Neural cell (in vitro differentiated cells): ENCODE measurements at regions not wholly inside any gene's neighbourhood (a gene's known extent, or its start where the extent isn't known, plus 50 kb on each side); places are given as distances from the start of the nearest gene placed in this dataset.

Experiments used
- H2AFZ ChIP-seq: fragments of 200-600, 300-800 bp; sonication (generic), shearing (Covaris generic); 2 replicates; pipeline ENCODE4 v1.6.0; 2014; ENCODE audit warnings: low read depth, mild to moderate bottlenecking, antibody characterized with exemption, low read length, moderate library complexity
- H3F3A ChIP-seq: fragments of 200-600 bp; shearing (Covaris generic); 2 replicates; pipeline ENCODE4 v1.6.1; 2016; ENCODE audit warnings: mild to moderate bottlenecking, moderate library complexity, mixed read lengths, antibody characterized with exemption, low read length; ENCODE audit not compliant: insufficient read depth, poor library complexity, severe bottlenecking
- H3K27ac ChIP-seq: fragments of 200-600, 300-800 bp; sonication (generic), shearing (Covaris generic); 2 replicates; pipeline ENCODE4 v1.5.1; 2014; ENCODE audit warnings: mild to moderate bottlenecking, low read length, moderate library complexity
- H3K27me3 ChIP-seq: fragments of 300-800, 200-600 bp; sonication (generic), shearing (Covaris generic); 2 replicates; pipeline ENCODE4 v1.6.0; 2014; ENCODE audit warnings: mild to moderate bottlenecking, low read depth, low read length, moderate library complexity; ENCODE audit not compliant: insufficient read depth
- H3K36me3 ChIP-seq: fragments of 300-800, 200-600 bp; sonication (generic), shearing (Covaris generic); 2 replicates; pipeline ENCODE4 v1.5.1; 2014; ENCODE audit warnings: mild to moderate bottlenecking, antibody characterized with exemption, low read length, moderate library complexity; ENCODE audit not compliant: insufficient read depth
- H3K4me2 ChIP-seq: fragments of 300-800, 200-600 bp; sonication (generic), shearing (Covaris generic); 2 replicates; pipeline ENCODE4 v1.6.0; 2014; ENCODE audit warnings: mild to moderate bottlenecking, low read length
- H3K4me3 ChIP-seq: fragments of 300-800, 200-600 bp; sonication (generic), shearing (Covaris generic); 2 replicates; pipeline ENCODE4 v1.5.1; 2014; ENCODE audit warnings: mild to moderate bottlenecking, low read length, moderate library complexity
- H3K79me2 ChIP-seq: fragments of 200-600 bp; shearing (Covaris generic); replicated peaks from 2 replicates; pipeline ENCODE4 v1.6.0; 2014; ENCODE audit warnings: mild to moderate bottlenecking, low read length, moderate library complexity; ENCODE audit not compliant: insufficient read depth
- H3K9ac ChIP-seq: fragments of 300-800, 200-600 bp; sonication (generic), shearing (Covaris generic); 2 replicates; pipeline ENCODE4 v1.6.1; 2016; ENCODE audit warnings: mild to moderate bottlenecking, low read length, mixed read lengths
- H3K9me2 ChIP-seq: fragments of 200-600 bp; shearing (Covaris generic); 2 replicates; pipeline ENCODE4 v1.6.1; 2016; ENCODE audit warnings: mild to moderate bottlenecking, low read length, mixed read lengths; ENCODE audit not compliant: insufficient read depth
- H3K9me3 ChIP-seq: fragments of 200-600, 300-800 bp; sonication (generic), shearing (Covaris generic); 2 replicates; pipeline ENCODE4 v1.6.1; 2016; ENCODE audit warnings: mild to moderate bottlenecking, mixed run types, low read length, moderate library complexity, mixed read lengths
- H4K20me1 ChIP-seq: fragments of 200-600 bp; shearing (Covaris generic); 2 replicates; pipeline ENCODE4 v1.6.1; 2016; ENCODE audit warnings: mild to moderate bottlenecking, mixed run types; ENCODE audit not compliant: insufficient read depth
- CTCF ChIP-seq: fragments of 450-650 bp; IDR thresholded peaks from 2 replicates; pipeline ENCODE4 v1.5.1; 2014; ENCODE audit warnings: antibody characterized with exemption, mild to moderate bottlenecking, moderate library complexity; ENCODE audit not compliant: poor library complexity, severe bottlenecking
- EP300 ChIP-seq: fragments of 450-650 bp; conservative IDR thresholded peaks from 2 replicates; pipeline ENCODE4 v1.6.1; 2014; ENCODE audit warnings: antibody characterized with exemption, mild to moderate bottlenecking, moderate library complexity; ENCODE audit not compliant: poor library complexity, severe bottlenecking
- EZH2 ChIP-seq: fragments of 200-600, 300-800 bp; shearing (Covaris generic), sonication (generic); IDR thresholded peaks from 2 replicates; pipeline ENCODE4 v1.6.1; 2014; ENCODE audit warnings: antibody characterized with exemption, low read length, borderline replicate concordance, mild to moderate bottlenecking; ENCODE audit not compliant: insufficient read depth, poor library complexity, severe bottlenecking
- MXI1 ChIP-seq: fragments of 450-650 bp; conservative IDR thresholded peaks from 2 replicates; pipeline ENCODE4 v1.6.1; 2014; ENCODE audit warnings: antibody characterized with exemption, mild to moderate bottlenecking; ENCODE audit not compliant: poor library complexity, severe bottlenecking
- POLR2AphosphoS5 ChIP-seq: IDR thresholded peaks from 2 replicates; pipeline ENCODE4 v1.6.1; 2012
- RAD21 ChIP-seq: fragments of 450-650 bp; conservative IDR thresholded peaks from 2 replicates; pipeline ENCODE4 v1.6.1; 2014; ENCODE audit warnings: antibody characterized with exemption, mild to moderate bottlenecking, moderate library complexity
- SMC3 ChIP-seq: fragments of 450-650 bp; conservative IDR thresholded peaks from 2 replicates; pipeline ENCODE4 v1.6.1; 2014; ENCODE audit warnings: antibody characterized with exemption, mild to moderate bottlenecking, moderate library complexity; ENCODE audit not compliant: poor library complexity
- TAF1 ChIP-seq: IDR thresholded peaks from 2 replicates; pipeline ENCODE4 v1.6.1; 2012; ENCODE audit warnings: low read depth
- TF ChIP-seq, protein P1 (sequence below): IDR thresholded peaks from 2 replicates; pipeline ENCODE4 v1.6.1; 2012; ENCODE audit warnings: borderline replicate concordance

DNA sequence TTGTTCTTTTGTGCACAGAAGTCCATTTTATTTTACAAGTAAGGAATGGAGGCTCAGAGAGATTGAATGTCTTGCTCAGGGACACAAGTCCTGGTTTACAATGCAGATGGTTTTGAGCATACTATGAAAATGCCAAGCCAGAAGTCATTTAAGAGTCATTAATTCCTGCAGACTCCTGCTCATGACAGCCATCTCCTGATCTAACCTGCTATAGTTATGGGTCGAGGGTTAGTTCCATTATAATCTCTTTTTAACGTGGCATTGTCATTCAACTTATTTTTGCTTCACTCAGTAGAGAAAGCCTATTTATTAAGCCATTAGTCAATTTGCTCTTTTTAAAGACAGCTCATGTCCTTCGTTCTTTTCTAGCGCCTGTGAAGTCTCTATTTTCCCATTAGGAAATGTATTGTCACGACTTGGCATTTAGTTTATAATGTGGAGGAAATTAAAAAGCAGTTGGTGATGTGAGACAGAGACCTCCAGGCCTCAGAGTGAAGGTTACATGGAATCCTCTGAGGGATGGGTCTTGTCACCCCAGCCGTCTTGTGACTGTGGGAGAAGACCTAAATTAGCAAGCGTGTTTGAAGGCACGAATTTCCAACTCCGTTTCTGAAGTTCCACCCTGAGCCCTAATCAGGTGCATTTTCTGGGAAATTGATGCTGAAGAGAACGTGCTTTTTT lies 84.1 kb downstream of the ACTBL2 start:
- H3K9me2 ChIP-seq = no peaks in the 10 kb centered on the region
- H3K4me2 ChIP-seq = no peak overlapping the region
- H3K4me3 ChIP-seq = no peak overlapping the region
- TF ChIP-seq RAD21 (no peak), EZH2 (no peak), TAF1 (no peak), CTCF (no peak), EP300 (peak; percentile 90), MXI1 (peak; percentile 23), POLR2AphosphoS5 (peak; percentile 46), SMC3 (no peak)
- TF ChIP-seq, protein P1, sequence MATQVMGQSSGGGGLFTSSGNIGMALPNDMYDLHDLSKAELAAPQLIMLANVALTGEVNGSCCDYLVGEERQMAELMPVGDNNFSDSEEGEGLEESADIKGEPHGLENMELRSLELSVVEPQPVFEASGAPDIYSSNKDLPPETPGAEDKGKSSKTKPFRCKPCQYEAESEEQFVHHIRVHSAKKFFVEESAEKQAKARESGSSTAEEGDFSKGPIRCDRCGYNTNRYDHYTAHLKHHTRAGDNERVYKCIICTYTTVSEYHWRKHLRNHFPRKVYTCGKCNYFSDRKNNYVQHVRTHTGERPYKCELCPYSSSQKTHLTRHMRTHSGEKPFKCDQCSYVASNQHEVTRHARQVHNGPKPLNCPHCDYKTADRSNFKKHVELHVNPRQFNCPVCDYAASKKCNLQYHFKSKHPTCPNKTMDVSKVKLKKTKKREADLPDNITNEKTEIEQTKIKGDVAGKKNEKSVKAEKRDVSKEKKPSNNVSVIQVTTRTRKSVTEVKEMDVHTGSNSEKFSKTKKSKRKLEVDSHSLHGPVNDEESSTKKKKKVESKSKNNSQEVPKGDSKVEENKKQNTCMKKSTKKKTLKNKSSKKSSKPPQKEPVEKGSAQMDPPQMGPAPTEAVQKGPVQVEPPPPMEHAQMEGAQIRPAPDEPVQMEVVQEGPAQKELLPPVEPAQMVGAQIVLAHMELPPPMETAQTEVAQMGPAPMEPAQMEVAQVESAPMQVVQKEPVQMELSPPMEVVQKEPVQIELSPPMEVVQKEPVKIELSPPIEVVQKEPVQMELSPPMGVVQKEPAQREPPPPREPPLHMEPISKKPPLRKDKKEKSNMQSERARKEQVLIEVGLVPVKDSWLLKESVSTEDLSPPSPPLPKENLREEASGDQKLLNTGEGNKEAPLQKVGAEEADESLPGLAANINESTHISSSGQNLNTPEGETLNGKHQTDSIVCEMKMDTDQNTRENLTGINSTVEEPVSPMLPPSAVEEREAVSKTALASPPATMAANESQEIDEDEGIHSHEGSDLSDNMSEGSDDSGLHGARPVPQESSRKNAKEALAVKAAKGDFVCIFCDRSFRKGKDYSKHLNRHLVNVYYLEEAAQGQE = peak; percentile 46
- peaks cover 4% of the 10 kb centered on the region for H3F3A ChIP-seq
- H3K79me2 ChIP-seq = no peaks in the 10 kb centered on the region
- no peaks in the 10 kb centered on the region for H3K36me3 ChIP-seq
- no peak overlapping the region for H2AFZ ChIP-seq
- peak overlapping the region; percentile 89 for H3K27ac ChIP-seq
- peak overlapping the region; percentile 31 for H3K9ac ChIP-seq
- H3K27me3 ChIP-seq = no peaks in the 10 kb centered on the region
- no peaks in the 10 kb centered on the region for H4K20me1 ChIP-seq
- no peaks in the 10 kb centered on the region for H3K9me3 ChIP-seq

- Histone ChIP-seq H4K20me1 (no peaks in the 10 kb centered on the region), H3K4me2 (no peak overlapping the region), H2AFZ (no peak overlapping the region), H3K36me3 (no peaks in the 10 kb centered on the region), H3K27me3 (no peaks in the 10 kb centered on the region), H3F3A (peaks cover 4% of the 10 kb centered on the region), H3K4me3 (no peak overlapping the region), H3K79me2 (no peaks in the 10 kb centered on the region), H3K27ac (peak overlapping the region; percentile 89), H3K9ac (no peak overlapping the region), H3K9me3 (no peaks in the 10 kb centered on the region), H3K9me2 (no peaks in the 10 kb centered on the region)
- TF ChIP-seq CTCF = no peak
Observed at GRCh38 chr5:57396701-57397100, 85.9 kb downstream of the ACTBL2 start.
